HG02571 (cell line): ENCODE measurements at regions not wholly inside any gene's neighbourhood (a gene's known extent, or its start where the extent isn't known, plus 50 kb on each side); places are given as distances from the start of the nearest gene placed in this dataset.
"Not testable (repeated sequence)": the region's sequence is repeated elsewhere in the genome, so short reads cannot be mapped to it uniquely, and the experiment has no call there.

Experiments
- ATAC-seq: cut with Tn5 transposase; IDR thresholded peaks from one replicate; pipeline ENCODE4 v1.9.1; 2021; ENCODE audit warnings: mild to moderate bottlenecking, moderate library complexity; ENCODE audit not compliant: unreplicated experiment

- no peak for ATAC-seq
Measured at GRCh38 chr6:27854421-27854820, 57.8 kb downstream of the OR2B2 start.

DNA sequence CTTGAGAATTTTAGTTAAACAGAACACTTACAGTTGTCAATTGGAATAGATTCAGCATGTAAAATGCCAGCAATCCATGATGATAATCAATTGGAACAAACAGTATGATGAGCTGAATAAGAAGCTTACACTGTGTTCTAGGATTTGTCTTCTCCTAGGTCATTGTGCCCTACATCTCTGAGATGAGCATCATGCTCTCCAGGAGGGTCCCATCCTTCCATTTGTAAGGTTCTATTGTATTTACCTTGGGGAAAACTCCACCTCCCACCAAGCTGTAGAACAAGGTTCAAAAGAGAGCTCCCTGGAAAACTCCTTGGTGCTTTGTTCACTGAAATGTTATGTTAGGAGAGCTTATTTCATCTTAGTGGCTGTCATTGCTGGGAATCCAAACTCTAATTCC lies 60.8 kb downstream of the OR2B2 start:
- no peak for ATAC-seq

DNA sequence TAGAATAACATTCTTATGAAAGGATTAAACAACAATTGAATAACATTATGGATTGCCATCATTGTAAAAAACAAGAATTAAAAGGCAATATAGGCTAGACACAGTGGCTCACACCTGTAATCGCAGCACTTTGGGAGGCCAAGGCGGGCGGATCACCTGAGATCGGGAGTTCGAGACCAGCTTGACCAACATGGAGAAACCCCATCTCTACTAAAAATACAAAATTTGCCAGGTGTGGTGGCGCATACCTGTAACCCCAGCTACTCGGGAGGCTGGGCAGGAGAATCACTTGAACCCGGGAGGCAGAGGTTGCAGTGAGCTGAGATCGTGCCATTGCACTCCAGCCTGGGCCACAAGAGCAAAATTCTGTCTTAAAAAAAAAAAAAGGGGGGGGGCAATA lies 63.2 kb downstream of the OR2B2 start:
- not testable (repeated sequence) for ATAC-seq

DNA sequence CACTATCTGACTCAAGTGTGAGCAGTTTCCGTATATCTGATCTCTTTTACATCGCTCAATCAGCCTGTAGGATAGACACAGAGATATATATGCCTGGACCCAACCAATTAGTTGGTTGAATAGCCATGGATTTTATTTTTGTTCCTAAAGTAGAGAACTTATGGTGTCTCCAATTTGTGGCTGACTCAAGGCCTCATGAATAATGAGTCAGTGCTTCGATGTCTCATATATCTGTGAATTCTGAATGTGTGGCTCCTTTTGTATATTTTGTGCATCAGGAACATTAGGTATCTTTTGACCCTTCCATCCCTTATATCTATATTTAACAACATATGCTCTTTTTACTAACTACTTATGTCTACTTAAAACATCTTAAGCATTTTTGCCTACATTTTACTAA lies 64.5 kb downstream of the OR2B2 start:
- ATAC-seq = no peak

DNA sequence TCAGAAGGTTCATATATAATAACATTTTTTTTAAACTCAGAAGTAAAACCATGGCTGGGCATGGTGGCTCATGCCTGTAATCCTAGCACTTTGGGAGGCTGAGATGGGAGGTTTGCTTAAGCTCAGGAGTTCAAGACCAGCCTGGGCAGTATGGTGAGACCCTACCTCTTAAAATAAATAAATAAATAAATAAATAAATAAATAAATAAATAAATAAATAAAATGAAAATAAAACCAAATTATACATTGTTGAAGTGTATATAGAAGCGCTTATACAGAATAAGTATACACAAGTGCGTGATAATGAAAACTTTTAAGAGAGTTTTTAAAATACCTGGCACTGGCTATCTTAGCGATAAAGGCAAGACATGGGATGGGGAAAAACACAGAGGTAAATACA lies 71.6 kb downstream of the OR2B2 start:
- no peak for ATAC-seq

DNA sequence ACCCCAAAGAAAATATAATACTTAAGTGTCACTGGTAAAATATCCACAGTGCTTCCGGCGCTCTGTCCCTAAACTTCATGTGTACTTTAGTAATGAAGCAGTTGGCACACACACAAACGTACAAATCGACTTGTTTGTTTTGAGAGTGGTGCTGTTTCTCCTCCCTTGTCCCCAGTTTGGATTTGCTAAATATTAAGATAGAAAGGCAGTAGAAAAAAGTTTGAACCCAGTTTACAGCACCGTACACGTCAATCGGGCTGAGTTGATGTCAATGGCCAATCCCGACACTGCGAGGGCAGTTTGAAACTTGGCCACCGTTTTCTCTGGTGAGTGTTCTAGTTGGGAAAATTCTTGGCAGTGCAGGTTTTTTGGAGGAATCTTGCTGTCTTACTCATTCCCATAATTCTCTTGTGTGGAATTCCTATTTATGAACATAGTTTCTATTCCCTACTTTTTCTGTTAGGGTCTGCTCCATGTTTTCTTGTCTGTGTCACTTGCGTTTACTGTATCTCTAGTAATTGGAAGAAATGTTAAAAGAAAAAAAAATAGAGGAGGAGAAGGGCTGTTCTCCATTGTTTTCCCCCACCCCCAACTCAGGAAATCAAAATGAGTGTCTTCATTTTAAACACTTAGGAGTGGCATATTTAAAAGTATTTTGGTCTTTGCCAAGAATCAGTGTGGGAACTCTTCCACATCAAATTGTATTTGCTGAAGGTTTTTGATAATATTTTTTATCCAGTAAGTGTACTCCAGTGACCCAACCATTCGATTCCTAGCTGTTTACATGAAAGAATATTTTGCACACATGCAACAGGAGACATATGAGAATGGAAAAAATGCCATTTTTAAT lies 72.3 kb downstream of the OR2B2 start:
- ATAC-seq = no peak

GRCh38 chr6:27838945-27839625 lies 73.1 kb downstream of the OR2B2 start:
- ATAC-seq = no peak

- peak; percentile 78 for ATAC-seq
Measured at GRCh38 chr6:27838058-27838944, 73.9 kb downstream of the OR2B2 start.

DNA sequence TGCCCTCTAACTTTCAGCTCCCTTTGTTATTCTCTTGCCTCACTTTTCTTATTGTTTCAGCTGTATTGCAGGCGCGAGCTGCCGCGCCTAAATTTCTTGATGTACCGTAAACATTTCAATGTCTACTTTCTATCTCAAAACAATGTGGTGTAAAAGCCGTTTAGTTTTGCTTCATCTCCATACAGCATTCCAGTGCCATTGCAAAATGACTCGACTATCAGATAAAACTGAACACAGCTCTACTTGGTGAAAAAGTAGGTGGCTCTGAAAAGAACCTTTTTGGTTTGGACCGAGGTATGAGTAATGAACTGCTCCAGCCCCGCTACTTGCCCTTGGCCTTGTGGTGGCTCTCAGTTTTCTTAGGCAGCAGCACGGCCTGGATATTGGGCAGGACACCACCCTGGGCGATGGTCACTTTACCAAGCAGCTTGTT lies 74.6 kb downstream of the OR2B2 start:
- no peak for ATAC-seq

- peak; percentile 31 for ATAC-seq
Measured at GRCh38 chr6:27836783-27837624, 75.2 kb downstream of the OR2B2 start.

DNA sequence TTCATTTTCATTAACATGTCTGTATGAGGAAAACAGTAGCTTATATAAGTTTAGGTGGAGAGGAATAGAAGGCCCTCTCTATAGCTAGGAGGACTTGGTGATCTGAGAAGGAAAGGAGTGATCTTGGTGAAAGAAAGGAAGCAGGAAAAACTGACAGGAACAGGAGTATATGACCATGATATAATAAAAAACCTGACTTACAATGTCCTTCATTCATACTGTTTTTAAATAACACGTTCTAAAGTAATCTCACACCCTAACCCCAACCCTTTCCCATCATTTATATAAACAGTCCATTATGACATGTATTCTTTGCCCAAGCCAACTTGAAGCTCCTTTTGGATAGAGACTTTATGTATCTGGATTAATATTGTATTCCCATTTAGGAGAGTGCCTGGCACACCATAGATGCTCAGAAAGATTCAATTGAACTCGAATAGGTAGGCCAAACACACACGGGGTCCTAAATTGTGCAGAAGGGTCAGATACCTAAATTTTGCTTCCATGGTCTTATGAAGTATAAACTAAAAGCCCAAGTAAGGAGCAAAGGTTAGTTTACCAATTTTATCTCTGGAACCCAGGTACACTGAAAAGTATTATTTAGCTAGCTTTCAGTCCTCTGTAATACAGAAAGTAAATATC lies 75.9 kb downstream of the OR2B2 start:
- no peak for ATAC-seq

DNA sequence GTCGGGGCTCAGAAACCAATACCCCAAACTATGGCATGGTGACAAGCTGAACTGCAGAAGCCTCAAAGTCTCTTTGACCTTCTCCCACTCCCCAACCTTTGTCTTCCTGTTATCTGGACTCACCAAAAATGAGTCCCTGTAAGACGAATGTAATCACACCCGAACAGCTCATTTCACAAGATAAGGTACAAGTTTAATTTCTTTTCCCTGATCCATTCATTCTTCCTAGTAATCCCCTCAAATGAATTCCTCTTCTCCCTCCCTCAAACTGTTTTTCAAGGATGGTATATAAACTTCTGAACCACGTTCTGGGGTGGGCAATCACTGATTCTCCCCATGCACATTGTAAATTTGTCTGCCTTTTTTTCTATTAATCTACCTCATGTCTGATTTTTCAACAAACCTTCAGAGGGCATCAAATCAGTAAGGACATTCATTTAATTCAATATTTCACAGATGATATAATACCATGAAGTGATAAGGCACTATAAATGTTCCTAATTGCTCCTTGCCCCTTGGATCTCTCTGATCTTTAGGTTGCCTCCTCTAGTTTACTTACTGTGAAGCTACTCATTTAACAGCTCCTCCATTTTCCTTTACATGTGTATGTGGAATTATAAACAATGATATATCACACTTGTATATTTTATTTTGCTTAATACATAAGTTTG lies 77.2 kb downstream of the OR2B2 start:
- ATAC-seq = no peak

- no peak for ATAC-seq
Measured at GRCh38 chr6:27834384-27834783, 77.8 kb downstream of the OR2B2 start.

DNA sequence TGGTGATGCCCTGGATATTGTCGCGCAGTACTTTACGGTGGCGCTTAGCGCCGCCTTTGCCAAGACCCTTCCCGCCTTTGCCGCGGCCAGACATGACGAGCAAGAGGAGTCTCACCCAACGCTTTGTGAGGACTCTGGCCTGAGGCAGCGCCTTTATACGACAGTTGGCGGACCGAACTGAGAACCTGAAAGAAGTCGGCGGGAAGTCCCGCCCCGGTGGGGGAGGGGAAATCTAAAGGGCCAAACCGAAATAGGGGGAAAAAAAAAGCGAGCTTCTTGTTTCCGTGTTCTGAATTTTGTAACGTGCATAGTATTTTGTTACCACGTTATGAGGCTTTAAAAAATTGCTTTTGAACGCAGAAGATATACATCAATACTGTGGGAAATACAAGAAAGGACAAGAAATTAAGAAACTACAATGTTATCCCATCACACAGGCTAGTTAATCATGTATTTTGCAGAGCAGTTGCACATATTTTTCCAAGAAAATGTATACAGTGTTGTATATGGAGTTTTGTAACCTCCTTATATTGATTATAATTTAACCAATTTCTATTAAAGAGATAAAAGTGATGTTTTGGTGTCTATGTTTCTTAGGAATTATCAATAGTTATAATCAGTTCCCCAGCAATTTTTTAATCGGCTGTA lies 80.6 kb downstream of the OR2B2 start:
- ATAC-seq = peak; percentile 73

DNA sequence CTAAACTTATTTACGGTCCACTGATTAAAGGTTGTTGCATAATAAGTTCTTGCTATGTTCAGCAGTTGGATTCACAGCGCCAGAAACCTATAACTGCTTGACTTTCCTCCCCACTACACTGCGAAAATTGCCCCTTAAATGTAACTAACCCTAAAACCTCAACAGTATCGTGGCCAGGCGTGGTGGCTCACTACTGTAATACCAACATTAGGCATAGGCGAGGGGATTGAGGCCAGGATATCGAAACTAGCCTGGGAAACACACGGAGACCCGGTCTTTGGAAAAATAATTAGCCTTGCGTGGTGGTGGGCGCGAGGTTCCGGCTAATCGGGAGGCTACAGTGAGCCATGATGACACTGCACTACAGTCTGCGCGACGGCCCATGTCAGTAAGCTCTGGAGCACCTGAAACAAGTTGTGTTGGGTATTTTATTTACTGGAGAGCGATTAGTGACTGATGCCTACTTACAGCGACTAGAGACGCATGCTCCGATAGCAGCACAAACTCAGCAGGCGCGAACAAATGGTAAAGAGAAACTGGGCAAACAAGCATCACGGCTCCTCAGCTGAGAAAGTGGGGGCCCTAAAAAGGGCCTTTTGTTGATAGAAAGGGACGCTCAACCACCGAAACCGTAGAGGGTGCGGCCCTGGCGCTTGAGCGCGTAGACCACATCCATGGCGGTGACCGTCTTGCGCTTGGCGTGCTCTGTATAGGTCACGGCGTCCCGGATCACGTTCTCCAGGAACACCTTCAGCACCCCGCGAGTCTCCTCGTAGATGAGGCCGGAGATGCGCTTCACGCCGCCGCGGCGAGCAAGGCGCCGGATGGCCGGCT lies 81.4 kb downstream of the OR2B2 start:
- peak; percentile 68 for ATAC-seq

GRCh38 chr6:27830212-27830599 lies 82.0 kb downstream of the OR2B2 start:
- ATAC-seq = no peak

GRCh38 chr6:27829453-27830211 lies 82.6 kb downstream of the OR2B2 start:
- ATAC-seq = no peak
